GM21576 (cell line): ENCODE measurements at regions not wholly inside any gene's neighbourhood (a gene's known extent, or its start where the extent isn't known, plus 50 kb on each side); places are given as distances from the start of the nearest gene placed in this dataset.
"Not testable (repeated sequence)": the region's sequence is repeated elsewhere in the genome, so short reads cannot be mapped to it uniquely, and the experiment has no call there.

Source experiments
- ATAC-seq: cut with Tn5 transposase; IDR thresholded peaks from one replicate; pipeline ENCODE4 v1.9.1; 2021; ENCODE audit warnings: mild to moderate bottlenecking, moderate library complexity; ENCODE audit not compliant: unreplicated experiment

DNA sequence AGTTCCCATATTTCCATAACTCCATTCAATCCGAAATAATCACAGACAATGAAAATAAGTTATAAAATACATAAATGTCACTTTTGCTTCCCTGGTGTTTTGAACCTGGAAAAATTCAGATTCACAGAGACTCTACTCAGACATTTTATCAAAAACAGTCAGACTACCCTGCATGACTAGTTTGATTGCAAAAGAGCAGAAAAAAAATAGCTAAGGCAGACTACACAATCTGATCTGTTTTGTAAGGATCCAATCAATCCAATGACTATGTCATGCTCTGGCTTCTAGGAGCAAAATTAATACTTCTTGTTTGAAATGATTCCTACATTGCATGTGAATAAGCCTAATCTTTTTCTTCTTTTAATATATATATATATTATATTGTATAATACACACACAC is 1262.6 kb downstream of the EFNA5 start:
- no peak for ATAC-seq

DNA sequence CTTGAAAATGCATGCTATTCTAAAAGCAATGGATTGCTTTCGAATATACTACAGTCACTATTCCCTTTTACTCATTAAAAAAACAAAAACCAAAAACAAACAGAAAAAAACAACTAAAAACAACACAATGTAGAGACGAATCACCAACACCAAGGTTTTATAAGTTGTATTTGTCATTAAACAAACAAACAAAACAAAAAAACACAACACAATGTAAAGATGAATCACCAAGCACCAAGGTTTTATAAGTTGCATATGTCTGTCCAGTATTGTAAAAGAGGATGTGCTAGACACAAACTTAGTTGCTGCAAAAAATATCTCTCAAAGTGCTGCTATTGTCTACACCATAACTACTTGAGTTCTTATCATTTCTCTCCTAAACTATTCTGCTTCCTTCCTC is 1269.2 kb downstream of the EFNA5 start:
- ATAC-seq = no peak

DNA sequence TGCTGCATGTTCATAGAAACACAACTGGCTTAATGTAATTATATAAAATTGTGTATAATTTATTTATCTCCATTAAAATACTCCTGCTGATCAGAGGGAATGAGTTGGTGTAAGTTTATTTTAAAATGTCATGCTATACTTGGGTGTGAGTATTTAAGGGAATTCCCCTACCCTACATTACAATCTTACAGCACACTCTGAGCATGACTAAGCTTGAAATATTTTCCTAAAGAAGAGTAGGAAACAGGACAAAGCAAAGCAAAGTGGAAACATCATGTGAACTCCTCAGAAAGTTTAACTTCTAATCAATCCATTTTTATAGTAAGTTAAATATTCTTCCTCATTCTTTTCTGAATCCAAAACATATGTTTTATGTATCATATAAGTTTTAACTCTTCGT is 1271.3 kb downstream of the EFNA5 start:
- no peak for ATAC-seq

DNA sequence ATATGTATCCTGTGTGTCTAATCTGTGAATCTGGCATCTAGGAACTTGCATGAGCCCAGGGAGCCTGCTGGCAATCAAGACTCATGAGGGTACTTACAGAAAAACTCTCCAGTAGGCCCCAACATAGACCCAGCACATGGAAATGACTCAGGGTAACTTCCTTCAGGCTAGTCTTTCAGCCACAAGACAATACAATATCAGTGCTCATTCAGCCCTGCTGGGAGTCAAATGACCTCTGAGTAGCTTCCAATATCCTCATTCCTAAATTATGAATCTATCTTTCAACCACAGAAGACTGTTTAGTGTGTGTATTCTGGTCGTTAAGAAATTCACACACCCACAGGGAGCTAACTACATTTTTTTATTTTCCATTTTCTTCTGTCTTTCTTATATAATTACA is 1273.0 kb downstream of the EFNA5 start:
- ATAC-seq = no peak

DNA sequence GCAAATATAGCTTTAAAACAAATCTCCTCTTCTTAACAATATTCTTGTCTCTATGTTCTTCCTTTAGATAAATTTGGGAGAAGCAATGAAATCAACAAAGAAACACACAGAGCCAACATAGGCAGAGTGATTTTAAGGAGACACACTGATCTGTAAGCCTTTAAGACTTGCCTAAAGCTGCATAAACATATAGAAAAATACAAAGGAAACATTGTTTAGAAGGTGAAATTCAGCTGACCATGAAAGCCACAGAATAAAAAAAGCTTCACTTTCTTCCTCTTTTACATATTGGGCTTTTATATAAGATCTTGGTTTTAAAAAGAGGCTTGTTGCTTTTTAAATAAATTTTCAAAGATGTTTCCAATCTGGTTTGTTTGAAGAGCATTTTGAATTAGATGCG is 1277.5 kb downstream of the EFNA5 start:
- no peak for ATAC-seq

DNA sequence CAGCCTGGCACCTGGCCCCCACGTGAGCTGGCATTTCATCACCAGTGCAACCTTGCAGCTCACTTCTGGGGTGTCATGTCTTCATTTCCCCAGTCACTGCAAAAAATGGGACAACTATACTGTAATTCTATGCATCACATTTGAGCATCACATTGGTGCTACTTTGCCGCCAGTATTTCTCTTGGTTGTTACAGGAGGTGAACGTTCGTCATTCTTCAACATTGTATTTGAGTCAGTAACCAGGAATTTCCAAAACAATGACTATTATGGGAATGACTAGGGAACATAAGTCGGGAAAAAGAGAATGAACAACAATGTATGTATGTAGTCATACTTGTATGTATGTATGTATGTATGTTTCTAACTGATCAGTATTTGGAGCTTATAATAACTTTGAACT is 1278.0 kb downstream of the EFNA5 start:
- ATAC-seq = no peak

DNA sequence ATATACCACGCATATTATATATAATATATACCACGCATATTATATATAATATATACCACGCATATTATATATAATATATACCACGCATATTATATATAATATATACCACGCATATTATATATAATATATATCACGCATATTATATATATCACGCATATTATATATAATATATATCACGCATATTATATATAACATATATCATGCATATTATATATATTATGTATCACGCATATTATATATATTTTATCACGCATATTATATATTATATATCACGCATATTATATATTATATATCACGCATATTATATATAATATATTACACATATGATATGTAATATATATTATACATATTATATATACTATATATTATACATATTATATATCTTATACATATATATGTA is 1283.0 kb downstream of the EFNA5 start:
- ATAC-seq = not testable (repeated sequence)

DNA sequence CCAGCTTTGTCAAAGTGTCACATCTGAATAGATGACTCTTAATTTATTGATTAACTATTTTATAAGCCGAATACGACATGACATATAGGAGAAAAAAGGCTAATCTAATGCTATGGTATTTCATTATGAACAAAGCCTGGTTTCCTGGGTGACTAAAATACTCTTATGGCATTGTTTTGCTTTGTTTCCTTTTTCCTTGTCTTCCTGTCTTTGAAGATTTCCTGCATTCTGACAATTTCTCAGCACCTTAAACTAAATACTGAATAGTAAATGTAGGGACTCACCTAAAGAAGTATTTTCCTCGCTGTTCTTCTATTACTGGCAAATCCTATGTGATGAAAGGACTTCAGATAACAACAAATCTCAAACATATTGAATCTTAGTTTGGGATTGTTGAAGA is 1284.5 kb downstream of the EFNA5 start:
- no peak for ATAC-seq

DNA sequence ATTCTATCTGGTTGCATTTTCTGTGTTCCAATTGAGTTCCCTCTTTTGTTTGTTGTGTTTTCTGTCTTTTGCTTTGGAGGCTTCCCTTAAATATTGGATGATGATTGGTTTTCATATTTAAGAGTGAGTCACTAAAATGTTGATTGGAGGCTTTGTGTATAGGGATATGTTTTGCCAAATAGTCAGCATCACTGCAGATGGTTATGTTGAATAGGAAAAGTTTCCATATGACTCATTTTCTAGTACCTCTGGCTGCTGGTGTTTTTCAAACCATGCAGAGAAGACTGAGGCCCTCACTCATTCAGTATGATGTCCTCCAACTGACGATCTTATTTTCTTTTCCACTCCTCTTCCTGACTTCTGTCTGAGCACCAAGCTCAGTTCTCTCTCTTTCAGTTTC is 1290.0 kb downstream of the EFNA5 start:
- no peak for ATAC-seq

DNA sequence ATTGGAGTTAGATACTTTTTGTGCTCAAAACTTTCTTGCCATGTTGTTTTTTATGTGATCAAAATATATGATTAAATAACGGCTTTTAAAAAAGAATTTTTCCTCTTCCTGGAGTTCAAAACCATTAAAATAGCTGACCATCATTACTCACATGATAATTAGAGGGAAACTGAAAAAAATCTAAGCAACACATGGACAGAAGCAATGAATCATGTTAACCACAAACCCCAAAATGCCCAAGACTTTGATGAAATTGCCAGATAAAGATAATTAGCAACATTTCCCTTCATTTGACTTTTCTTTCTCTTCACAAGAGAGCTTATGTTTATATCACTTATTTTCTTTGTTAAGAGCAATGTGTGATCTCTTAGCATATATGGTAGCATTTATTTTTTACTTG is 1294.2 kb downstream of the EFNA5 start:
- ATAC-seq = no peak

DNA sequence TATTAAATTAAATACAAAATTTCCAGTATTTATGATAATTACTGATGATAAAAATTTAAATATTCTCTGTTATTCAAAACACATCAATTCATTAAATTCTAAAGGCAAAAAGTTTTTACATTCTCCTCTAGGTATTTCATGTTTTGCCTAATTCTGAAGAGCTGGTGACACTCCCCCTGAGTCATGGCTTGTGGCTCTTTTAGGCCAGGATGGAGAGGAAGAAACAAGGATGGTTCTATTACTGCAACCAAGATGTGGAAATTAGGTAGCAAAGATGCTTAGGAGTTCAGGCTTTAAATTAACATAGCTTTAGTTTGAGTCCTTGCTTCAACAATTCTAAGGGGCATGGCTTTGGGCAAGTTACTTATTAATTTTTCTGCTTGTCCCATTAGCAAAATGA is 1295.8 kb downstream of the EFNA5 start:
- no peak for ATAC-seq

DNA sequence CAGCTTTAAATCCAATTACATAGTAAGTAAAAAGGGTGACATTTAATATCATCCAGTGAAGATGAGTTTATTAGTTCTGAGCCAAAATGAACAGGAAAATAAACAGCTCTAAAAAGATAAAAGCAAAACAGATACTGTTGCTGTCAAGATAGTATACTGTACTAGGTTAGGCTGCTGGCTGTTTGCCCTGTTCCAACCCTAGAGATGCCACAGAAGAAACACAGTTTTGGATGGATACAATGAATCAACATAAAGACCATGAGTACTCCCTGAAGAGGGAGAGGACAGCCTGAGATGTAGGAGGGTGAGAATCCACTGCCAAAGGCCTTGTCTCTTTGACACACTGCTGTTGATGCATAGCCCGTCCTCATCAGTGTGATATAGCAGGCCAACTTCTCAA is 1302.7 kb downstream of the EFNA5 start:
- no peak for ATAC-seq

DNA sequence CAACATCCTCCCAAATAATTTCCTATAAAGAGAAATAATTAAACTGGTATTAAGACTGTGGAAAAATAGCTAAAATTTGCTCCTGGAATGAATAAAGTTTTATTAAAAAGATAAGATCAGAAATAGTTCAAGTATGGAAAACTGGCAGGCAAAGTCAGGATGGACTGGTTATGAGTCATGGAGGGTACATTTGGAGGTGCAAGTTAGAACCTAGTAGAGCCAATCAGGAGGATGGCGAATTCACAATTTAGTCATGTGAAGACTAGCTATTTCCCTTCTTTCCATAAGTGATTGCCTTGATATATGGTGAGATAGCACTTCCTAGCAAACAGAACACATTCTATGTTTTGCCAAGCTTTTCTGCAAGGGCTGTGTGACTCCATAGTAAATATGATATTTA is 1303.5 kb downstream of the EFNA5 start:
- ATAC-seq = no peak

DNA sequence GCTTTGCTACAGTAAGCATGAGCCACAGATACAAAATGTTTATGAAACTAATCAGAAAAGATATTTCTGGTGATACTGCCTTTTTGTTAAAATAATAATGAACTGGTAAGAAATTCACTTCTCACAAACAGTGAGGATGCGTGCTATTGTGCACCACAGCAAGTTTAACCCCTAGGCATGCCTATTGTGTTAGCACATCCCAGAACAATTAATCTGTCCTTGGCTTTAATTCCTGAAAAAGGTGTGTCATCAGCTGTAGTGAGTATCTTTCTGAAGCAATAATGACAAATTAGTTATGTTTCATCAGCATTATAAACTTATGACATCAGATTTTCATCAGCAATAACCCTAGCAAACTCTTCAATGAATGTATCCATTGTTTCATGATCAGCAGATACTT is 1307.2 kb downstream of the EFNA5 start:
- no peak for ATAC-seq

DNA sequence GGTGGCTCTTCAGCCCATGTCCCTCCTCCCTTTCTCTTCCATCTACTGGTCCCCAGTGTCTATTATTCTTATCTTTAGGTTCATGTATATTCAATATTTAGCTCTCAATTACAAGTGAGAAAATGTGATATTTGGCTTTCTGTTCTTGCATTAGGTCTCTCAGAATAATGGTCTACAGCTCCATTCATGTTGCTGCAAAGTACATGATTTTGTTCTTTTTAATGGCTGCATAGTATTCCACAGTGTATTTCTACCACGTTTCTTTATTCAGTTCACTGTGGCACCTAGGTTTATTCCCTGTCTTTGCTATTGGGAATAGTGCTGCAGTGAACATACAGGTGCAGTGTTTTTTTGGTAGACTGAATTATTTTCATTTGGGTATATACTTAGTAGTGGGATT is 1308.8 kb downstream of the EFNA5 start:
- ATAC-seq = no peak

DNA sequence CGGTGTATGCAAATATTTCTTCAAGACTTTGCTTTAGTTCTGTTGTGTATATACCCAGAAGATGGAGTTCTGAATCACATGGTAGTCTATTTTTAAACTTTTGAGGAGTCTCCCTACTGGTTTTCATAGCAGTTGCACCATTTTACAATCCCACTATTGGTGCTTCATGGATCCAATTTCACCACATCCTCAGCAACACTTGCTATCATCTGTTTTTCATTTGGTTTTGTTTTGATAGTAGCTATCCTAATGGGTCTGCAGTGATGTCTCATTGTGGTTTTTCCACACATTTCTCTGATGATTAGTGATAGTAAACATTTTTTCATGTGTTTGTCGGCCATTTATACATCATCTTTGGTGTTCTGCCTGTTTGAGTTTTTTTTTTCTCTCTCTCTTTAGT is 1339.3 kb downstream of the EFNA5 start:
- ATAC-seq = no peak

DNA sequence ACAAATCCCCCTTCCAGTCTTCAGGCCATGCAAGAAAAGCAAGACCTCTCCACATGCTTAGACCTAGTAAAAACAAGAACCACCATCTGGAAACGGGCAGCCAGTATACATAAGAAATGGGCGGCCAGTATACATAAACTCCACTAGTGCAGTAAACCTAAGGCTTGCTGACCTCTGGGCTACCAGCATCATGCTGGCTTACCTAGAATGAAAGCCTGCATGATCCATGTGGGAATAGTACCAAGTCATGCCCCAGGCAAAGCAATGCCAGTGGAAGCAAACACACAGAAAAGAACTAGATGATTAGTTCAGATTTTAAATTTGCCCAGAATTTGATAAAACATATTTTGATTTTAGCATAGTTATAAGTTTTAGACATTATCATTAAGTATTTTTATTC is 1346.4 kb downstream of the EFNA5 start:
- no peak for ATAC-seq

DNA sequence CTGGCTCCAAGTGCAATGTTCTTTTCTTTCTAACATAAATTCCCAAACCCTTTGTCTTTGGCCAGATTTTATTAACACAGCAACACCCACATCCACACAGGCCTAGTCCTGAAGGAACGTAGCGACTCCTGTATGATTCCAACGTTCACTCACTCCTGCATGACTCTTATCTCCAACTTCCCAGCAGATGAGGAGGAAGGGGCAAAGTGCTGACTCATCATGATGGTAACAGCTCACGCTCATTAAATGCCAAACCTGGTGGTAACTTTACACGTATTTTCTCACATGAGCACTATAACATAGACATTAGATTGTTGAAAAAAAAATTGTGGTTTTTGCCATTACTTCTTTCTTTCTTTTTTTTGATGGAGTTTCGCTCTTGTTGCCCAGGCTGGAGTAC is 1349.5 kb downstream of the EFNA5 start:
- ATAC-seq = no peak

DNA sequence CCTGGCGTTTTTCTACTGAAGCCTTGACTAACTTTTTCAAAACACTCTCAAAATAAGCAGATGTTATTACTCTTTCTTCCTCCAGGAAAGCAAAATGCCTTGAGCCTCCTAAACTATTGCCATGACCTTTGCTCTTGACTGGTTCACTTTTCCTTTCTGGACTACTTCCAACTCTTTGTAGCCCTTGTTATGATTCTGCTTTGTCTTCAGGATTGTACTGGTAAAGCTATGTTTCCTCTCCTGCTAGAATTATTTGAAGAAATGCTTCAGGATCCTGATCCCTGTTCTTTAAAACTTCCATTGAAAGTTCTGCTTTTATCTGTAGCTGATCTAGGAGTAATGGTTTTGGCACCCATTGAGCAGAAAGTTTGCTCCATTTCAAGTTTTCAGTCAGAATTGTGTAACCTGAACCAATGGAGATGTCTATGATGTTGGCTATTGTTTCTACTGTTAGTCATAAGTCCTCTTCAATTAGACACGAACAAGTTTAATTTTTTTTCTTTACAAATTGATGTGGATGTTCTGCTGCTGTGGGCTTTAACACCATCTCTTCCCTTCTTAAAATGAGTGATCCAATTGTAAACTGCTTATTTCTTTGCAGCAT is 1356.4 kb downstream of the EFNA5 start:
- ATAC-seq = no peak

DNA sequence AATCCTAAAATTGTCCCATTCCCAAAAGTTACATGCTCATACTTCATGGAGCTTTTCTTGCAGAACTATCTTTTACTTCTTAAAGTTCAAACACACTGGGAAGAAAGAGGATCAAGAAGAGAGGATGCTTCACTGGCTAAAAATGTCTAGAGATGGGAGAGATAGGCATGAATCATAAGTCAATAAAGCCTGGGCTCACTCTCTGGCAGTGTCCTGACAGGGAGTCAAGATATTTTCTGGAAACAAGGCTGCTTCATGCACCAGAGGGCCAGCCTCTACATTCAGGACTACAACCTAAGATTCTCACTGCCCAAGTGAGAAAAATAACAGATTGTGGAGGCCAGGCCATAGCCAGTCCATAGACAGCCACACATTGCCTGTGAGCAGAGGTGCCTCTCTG is 1358.4 kb downstream of the EFNA5 start:
- no peak for ATAC-seq

DNA sequence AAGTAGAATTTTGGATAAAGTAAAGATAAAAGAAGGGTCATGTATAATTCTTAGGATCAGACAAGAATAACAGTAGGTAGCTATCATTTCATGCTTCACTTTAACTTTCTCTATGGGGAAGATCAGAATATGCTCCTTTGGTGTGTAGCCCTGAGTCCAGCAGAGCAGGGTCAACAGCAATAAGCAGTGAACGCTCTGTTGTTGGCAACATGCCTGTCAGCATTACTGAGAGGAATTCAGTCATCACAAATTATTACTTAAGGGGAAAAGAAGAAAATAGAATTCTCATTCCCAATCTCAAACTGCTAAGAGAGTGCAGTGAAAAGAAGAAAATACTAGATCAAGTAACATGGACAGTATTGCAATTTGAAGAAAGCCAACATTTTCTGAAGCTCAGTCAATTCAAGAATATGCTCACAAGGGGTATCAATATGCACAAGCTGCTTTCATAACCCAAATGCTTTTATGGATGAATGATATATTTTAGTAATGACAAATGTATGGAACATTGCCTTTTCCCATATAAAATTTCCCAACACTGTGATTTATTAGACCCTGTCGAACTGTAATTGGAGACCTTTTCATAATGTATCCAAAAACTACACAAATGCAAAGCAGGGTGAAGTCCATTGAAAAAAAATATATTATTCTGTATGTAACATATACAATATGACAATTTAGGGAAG is 1359.4 kb downstream of the EFNA5 start:
- no peak for ATAC-seq

DNA sequence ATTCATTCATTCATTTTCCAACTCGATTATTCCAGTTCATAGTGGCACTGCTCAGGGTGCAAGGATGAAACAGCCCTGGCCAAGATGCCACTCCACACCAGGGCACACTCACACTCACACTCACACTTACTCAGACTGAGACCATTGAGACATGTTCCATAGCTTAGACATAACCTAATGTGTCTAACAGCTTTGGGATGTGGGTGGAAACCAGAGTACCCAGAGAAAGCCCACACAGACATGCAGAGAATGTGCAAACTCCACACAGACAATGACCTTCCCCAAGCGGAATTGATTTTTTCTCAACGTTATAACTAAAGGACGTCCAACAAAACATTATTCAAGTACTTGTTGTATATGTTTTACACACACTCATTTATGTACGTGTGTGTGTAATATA is 1363.5 kb downstream of the EFNA5 start:
- no peak for ATAC-seq
